ENCODE measurements at regions not wholly inside any gene's neighbourhood (a gene's known extent, or its start where the extent isn't known, plus 50 kb on each side); places are given as distances from the start of the nearest gene placed in this dataset.
A peak's percentile ranks its signal among the peaks of the same experiment; 100 is the strongest.

DNA sequence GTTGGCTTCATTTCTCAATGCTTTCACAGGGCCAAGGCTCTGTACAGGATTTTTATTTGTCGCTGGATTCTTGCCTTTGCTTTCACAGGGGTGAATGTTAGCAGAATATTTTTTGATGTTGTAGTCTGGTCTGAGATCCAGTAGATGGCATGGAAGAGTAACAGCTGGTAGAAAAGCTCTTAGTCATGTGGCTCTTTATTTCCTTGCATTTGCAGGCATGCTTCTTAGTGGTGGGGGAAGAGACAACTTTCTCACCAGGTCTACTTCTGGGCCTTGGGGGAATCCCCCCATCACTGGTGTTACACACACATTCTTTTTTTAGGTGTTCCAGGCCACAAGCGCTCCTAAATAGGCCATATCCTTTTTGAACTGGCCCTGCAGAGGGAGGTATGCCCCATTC, 58.2 kb upstream of the DKK2 start:
- TF ChIP-seq CTCF (IDR thresholded peaks at IDR 0.05; ENCODE audit: extremely low read depth in 1 of 2, insufficient read depth in 1 of 2, low read depth in 1 of 2, low read length in 2 of 2) (peak; percentile 37 to 53), MYC (IDR thresholded peaks at IDR 0.05; ENCODE audit: low read depth, low read length) (no peak), MAX (IDR thresholded peaks at IDR 0.05; ENCODE audit: insufficient read depth, insufficient read length) (no peak), POLR2AphosphoS5 (IDR thresholded peaks at IDR 0.05; ENCODE audit: insufficient read depth, low read depth, low read length) (no peak), POLR2A (IDR thresholded peaks at IDR 0.05; ENCODE audit: low read depth, low read length) (no peak), JUN (IDR thresholded peaks at IDR 0.05; ENCODE audit: borderline replicate concordance, insufficient read depth, insufficient read length, low read depth) (no peak), EZH2 (IDR thresholded peaks at IDR 0.05; ENCODE audit: borderline replicate concordance, low read depth, low read length, severe bottlenecking) (no peak)
